H1 (cell line): ENCODE measurements at regions not wholly inside any gene's neighbourhood (a gene's known extent, or its start where the extent isn't known, plus 50 kb on each side); places are given as distances from the start of the nearest gene placed in this dataset.

Source experiments
- EGR1 ChIP-seq: IDR thresholded peaks from 2 replicates; pipeline ENCODE4 v1.6.1; 2011; ENCODE audit warnings: low read depth, low read length, borderline replicate concordance
- EP300 ChIP-seq, 2 experiments: IDR thresholded peaks; 1 replicate in 1 of 2; 2 replicates in 1 of 2; pipeline ENCODE4 v1.6.1; 2011 to 2012; ENCODE audit warnings: low read depth in 2 of 2, low read length in 2 of 2, mild to moderate bottlenecking in 2 of 2, borderline replicate concordance in 1 of 2, inconsistent platforms in 1 of 2, moderate library complexity in 1 of 2
- SUZ12 ChIP-seq: fragments of 200-600 bp; sonication (generic); IDR thresholded peaks from 2 replicates; pipeline ENCODE4 v1.6.1; 2012; ENCODE audit warnings: mild to moderate bottlenecking, inconsistent platforms, low read length, moderate library complexity, mixed read lengths
- TF ChIP-seq, protein P1 (sequence below): fragments of 300-600 bp; sonication (generic); IDR thresholded peaks from 2 replicates; pipeline ENCODE4 v1.7.1; 2012; ENCODE audit warnings: low read length, moderate library complexity, mild to moderate bottlenecking, inconsistent platforms; ENCODE audit not compliant: insufficient replicate concordance

DNA sequence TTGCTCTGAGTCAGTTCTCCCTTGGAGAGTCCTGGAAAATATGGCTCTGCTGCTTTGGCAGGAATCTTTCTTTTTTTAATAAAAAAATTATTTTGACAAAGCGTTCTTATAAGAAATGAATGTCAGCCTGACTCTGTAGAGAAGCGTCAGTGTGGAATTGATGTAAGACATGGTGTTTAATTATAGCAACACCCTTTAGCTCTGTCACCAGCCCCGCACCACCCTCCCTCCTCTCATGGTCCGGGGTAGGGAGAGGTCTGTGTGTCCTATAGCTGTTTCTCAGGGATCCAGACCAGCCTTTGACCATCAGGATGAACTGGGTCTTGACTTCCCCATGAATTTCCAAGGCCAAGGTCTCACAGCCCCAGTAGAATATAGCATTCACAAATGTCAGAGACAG is 120.6 kb downstream of the CHST1 start (continued):
- TF ChIP-seq, protein P1, sequence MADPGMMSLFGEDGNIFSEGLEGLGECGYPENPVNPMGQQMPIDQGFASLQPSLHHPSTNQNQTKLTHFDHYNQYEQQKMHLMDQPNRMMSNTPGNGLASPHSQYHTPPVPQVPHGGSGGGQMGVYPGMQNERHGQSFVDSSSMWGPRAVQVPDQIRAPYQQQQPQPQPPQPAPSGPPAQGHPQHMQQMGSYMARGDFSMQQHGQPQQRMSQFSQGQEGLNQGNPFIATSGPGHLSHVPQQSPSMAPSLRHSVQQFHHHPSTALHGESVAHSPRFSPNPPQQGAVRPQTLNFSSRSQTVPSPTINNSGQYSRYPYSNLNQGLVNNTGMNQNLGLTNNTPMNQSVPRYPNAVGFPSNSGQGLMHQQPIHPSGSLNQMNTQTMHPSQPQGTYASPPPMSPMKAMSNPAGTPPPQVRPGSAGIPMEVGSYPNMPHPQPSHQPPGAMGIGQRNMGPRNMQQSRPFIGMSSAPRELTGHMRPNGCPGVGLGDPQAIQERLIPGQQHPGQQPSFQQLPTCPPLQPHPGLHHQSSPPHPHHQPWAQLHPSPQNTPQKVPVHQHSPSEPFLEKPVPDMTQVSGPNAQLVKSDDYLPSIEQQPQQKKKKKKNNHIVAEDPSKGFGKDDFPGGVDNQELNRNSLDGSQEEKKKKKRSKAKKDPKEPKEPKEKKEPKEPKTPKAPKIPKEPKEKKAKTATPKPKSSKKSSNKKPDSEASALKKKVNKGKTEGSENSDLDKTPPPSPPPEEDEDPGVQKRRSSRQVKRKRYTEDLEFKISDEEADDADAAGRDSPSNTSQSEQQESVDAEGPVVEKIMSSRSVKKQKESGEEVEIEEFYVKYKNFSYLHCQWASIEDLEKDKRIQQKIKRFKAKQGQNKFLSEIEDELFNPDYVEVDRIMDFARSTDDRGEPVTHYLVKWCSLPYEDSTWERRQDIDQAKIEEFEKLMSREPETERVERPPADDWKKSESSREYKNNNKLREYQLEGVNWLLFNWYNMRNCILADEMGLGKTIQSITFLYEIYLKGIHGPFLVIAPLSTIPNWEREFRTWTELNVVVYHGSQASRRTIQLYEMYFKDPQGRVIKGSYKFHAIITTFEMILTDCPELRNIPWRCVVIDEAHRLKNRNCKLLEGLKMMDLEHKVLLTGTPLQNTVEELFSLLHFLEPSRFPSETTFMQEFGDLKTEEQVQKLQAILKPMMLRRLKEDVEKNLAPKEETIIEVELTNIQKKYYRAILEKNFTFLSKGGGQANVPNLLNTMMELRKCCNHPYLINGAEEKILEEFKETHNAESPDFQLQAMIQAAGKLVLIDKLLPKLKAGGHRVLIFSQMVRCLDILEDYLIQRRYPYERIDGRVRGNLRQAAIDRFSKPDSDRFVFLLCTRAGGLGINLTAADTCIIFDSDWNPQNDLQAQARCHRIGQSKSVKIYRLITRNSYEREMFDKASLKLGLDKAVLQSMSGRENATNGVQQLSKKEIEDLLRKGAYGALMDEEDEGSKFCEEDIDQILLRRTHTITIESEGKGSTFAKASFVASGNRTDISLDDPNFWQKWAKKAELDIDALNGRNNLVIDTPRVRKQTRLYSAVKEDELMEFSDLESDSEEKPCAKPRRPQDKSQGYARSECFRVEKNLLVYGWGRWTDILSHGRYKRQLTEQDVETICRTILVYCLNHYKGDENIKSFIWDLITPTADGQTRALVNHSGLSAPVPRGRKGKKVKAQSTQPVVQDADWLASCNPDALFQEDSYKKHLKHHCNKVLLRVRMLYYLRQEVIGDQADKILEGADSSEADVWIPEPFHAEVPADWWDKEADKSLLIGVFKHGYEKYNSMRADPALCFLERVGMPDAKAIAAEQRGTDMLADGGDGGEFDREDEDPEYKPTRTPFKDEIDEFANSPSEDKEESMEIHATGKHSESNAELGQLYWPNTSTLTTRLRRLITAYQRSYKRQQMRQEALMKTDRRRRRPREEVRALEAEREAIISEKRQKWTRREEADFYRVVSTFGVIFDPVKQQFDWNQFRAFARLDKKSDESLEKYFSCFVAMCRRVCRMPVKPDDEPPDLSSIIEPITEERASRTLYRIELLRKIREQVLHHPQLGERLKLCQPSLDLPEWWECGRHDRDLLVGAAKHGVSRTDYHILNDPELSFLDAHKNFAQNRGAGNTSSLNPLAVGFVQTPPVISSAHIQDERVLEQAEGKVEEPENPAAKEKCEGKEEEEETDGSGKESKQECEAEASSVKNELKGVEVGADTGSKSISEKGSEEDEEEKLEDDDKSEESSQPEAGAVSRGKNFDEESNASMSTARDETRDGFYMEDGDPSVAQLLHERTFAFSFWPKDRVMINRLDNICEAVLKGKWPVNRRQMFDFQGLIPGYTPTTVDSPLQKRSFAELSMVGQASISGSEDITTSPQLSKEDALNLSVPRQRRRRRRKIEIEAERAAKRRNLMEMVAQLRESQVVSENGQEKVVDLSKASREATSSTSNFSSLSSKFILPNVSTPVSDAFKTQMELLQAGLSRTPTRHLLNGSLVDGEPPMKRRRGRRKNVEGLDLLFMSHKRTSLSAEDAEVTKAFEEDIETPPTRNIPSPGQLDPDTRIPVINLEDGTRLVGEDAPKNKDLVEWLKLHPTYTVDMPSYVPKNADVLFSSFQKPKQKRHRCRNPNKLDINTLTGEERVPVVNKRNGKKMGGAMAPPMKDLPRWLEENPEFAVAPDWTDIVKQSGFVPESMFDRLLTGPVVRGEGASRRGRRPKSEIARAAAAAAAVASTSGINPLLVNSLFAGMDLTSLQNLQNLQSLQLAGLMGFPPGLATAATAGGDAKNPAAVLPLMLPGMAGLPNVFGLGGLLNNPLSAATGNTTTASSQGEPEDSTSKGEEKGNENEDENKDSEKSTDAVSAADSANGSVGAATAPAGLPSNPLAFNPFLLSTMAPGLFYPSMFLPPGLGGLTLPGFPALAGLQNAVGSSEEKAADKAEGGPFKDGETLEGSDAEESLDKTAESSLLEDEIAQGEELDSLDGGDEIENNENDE, result no peak
- TF ChIP-seq SUZ12 (no peak), EGR1 (no peak), EP300 (IDR thresholded peaks at IDR 0.05; ENCODE audit: borderline replicate concordance in 1 of 2, low read depth in 2 of 2, low read length in 2 of 2) (no peak)
